22Rv1 (cell line): ENCODE measurements at regions not wholly inside any gene's neighbourhood (a gene's known extent, or its start where the extent isn't known, plus 50 kb on each side); places are given as distances from the start of the nearest gene placed in this dataset.
"Not testable (repeated sequence)": the region's sequence is repeated elsewhere in the genome, so short reads cannot be mapped to it uniquely, and the experiment has no call there.

Experiments
- H3K27ac ChIP-seq: fragments of 450-650 bp; 2 replicates; pipeline ENCODE4 v1.5.1; 2017
- ZFX ChIP-seq: fragments of 450-650 bp; IDR thresholded peaks from 2 replicates; pipeline ENCODE4 v1.6.1; 2017; ENCODE audit warnings: antibody characterized with exemption, borderline replicate concordance
- TF ChIP-seq, protein P1 (sequence below): fragments of 450-650 bp; IDR thresholded peaks from 2 replicates; pipeline ENCODE4 v1.5.1; 2017; ENCODE audit warnings: mild to moderate bottlenecking

DNA sequence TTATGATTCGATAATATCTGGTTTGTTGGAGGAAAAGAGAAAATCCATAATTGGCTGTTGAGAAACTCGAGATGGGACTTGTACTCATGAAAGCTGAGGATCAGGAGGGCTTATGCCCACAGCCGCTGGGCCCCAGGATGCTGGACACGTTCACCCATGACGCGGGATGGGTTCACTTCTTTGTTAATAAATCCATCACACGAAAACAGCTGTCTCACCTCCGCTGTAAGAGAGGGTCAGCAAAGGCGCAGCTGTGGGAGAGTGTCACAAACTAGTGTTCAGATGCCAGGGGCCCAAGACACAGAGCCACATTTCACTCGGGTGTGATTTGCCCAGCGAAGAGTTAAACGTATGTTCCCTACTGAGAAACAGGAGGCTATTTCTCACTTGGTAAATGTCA is 315.1 kb downstream of the THBS2 start:
- H3K27ac ChIP-seq, result no peak overlapping the region
- TF ChIP-seq, protein P1, sequence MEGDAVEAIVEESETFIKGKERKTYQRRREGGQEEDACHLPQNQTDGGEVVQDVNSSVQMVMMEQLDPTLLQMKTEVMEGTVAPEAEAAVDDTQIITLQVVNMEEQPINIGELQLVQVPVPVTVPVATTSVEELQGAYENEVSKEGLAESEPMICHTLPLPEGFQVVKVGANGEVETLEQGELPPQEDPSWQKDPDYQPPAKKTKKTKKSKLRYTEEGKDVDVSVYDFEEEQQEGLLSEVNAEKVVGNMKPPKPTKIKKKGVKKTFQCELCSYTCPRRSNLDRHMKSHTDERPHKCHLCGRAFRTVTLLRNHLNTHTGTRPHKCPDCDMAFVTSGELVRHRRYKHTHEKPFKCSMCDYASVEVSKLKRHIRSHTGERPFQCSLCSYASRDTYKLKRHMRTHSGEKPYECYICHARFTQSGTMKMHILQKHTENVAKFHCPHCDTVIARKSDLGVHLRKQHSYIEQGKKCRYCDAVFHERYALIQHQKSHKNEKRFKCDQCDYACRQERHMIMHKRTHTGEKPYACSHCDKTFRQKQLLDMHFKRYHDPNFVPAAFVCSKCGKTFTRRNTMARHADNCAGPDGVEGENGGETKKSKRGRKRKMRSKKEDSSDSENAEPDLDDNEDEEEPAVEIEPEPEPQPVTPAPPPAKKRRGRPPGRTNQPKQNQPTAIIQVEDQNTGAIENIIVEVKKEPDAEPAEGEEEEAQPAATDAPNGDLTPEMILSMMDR, result no peak

DNA sequence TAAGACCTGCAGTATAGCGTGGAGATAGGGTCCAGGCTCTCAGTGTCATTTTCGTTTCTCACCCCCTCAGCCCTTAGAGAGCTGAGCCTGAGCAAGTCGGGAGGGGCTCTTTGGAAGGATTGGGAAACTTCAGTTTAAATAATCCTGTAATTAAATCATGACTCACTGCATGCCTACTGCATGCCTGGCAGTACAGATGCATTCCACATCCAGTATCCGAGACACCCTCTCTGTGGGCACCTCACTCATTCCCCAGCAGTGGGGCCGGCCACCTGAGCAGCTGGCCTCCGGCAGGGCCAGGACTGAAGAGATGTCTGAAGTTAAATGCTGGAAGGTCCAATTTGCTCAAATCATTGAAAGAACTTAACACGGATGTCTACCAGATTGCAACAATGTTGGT is 316.6 kb downstream of the THBS2 start:
- H3K27ac ChIP-seq, result no peak overlapping the region
- TF ChIP-seq ZFX, result no peak
- TF ChIP-seq, protein P1, result no peak

DNA sequence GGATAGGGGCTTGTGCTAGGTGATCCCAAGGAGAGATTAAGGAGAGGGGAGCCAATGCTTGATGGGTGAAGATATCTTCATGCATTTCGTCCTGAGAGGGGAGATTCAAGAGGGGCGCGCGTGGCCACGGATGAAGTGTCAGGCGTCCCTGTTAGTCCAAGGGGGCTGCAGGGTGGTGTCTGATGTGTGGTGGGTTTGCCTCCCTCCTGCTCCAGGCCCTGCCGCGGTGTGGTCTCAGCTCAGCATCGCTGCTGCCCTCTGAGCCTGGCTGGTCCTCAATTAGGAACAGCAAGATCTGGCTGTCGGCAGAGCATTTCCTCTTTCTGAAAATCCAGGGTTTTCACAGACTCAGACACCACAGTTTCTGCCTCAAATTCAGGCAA is 318.0 kb downstream of the THBS2 start:
- TF ChIP-seq, protein P1, result no peak
- no peak for TF ChIP-seq ZFX
- H3K27ac ChIP-seq, result no peak overlapping the region

- no peak for TF ChIP-seq ZFX
- TF ChIP-seq, protein P1, result no peak
- H3K27ac ChIP-seq, result no peak overlapping the region
Observed at GRCh38 chr6:168934660-168935627, 318.7 kb downstream of the THBS2 start.

GRCh38 chr6:168932171-168932570 is 321.5 kb downstream of the THBS2 start:
- not testable (repeated sequence) for H3K27ac ChIP-seq

DNA sequence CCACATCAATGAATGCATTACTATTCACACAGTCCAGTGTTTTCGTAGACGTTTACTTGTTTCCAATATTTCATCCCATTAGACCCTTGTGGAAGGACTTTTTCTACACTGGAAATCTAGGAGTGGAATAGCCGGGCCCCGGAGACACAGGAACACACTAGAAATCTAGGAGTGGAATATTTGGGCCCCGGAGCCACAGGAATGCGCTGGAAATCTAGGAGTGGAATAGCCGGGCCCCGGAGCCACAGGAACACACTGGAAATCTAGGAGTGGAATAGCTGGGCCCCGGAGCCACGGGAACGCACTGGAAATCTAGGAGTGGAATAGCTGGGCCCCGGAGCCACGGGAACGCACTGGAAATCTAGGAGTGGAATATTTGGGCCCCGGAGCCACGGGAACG is 322.6 kb downstream of the THBS2 start:
- not testable (repeated sequence) for H3K27ac ChIP-seq

DNA sequence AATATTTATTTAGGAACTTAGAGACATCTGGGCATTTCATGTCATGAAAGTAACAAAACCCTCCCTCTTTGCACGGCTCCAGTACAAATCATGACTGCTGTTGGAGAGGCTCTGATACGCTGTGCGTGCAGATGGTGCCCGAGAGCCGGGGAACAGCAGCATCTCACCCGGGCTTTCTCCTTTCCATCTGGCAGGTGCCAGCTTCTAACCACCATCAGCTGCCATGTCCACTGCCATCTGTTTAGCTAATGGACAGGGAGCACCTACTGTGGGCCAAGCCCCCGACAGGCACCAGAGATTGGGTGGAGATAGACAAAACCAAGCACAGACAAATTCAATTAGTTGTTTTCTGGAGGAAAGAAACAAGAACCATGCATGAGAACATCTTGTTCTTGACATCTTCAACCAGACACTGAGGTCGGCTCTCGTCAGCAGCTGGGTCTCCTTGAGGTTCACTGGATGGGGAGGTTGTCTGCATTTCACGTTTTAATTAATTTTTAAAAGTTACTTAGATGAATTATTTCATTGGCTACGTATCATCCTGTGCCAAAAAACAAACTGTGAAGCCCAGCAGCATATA is 323.7 kb downstream of the THBS2 start:
- TF ChIP-seq, protein P1, result no peak
- H3K27ac ChIP-seq, result no peak overlapping the region

DNA sequence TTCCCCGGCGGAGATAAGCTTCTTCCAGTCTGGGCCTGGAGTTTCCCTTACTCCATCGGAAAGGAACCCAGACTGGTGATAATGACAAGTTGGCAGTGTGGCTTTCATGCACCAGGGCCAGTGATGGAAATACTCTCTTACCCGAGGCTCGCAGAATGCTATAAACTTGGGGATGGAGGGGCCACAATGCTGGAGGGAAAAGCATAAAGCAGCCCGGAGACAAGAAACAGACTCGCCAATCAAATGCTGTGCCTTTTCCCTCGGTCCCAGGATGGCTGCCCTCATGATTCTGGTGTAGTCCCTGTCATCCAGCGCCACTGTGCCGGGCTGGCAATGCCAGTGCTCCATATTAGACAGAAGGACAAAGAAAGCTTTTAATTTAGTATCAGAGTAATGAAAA is 325.6 kb downstream of the THBS2 start:
- TF ChIP-seq, protein P1, result no peak
- TF ChIP-seq ZFX, result no peak
- no peak overlapping the region for H3K27ac ChIP-seq
